MM.1S (cell line): ENCODE measurements at regions not wholly inside any gene's neighbourhood (a gene's known extent, or its start where the extent isn't known, plus 50 kb on each side); places are given as distances from the start of the nearest gene placed in this dataset.

ENCODE experiments used
- DNase-seq: peaks from one replicate; pipeline ENCODE4 v3.0.0-alpha.2; 2015
- H2AFZ ChIP-seq: fragments of 300-600 bp; sonication (generic); 2 replicates; pipeline ENCODE4 v1.6.0; 2016; ENCODE audit warnings: antibody characterized with exemption, low read length
- H3F3A ChIP-seq: fragments of 300-600 bp; sonication (generic); 2 replicates; pipeline ENCODE4 v1.6.1; 2016; ENCODE audit warnings: mild to moderate bottlenecking, antibody characterized with exemption, low read length, moderate library complexity, mixed read lengths; ENCODE audit not compliant: insufficient read depth
- H3K27ac ChIP-seq: fragments of 300-600 bp; sonication (generic); 2 replicates; pipeline ENCODE4 v1.5.1; 2016; ENCODE audit warnings: mild to moderate bottlenecking, low read length
- H3K27me3 ChIP-seq: fragments of 300-600 bp; sonication (generic); replicated peaks from 2 replicates; pipeline ENCODE4 v1.6.0; 2016; ENCODE audit warnings: low read length; ENCODE audit not compliant: insufficient read depth
- H3K36me3 ChIP-seq: fragments of 300-600 bp; sonication (generic); replicated peaks from 2 replicates; pipeline ENCODE4 v1.6.1; 2016; ENCODE audit warnings: mild to moderate bottlenecking, low read length, mixed read lengths; ENCODE audit not compliant: insufficient read depth
- H3K4me1 ChIP-seq: fragments of 300-600 bp; sonication (generic); 2 replicates; pipeline ENCODE4 v1.6.1; 2016; ENCODE audit warnings: low read length, mixed read lengths
- H3K4me2 ChIP-seq: fragments of 300-600 bp; sonication (generic); 2 replicates; pipeline ENCODE4 v1.6.0; 2016; ENCODE audit warnings: low read depth, low read length
- H3K4me3 ChIP-seq: fragments of 300-600 bp; sonication (generic); 2 replicates; pipeline ENCODE4 v1.5.1; 2016; ENCODE audit warnings: low read length, mixed read lengths
- H3K79me2 ChIP-seq: fragments of 300-600 bp; sonication (generic); 2 replicates; pipeline ENCODE4 v1.6.1; 2016; ENCODE audit warnings: mixed run types, low read length, mixed read lengths
- H3K9ac ChIP-seq: fragments of 300-600 bp; sonication (generic); 2 replicates; pipeline ENCODE4 v1.6.1; 2016; ENCODE audit warnings: low read length, mixed read lengths
- H3K9me2 ChIP-seq: fragments of 300-600 bp; sonication (generic); replicated peaks from 2 replicates; pipeline ENCODE4 v1.6.1; 2016; ENCODE audit warnings: mild to moderate bottlenecking, low read length, mixed read lengths; ENCODE audit not compliant: insufficient read depth
- H3K9me3 ChIP-seq: fragments of 300-600 bp; sonication (generic); replicated peaks from 2 replicates; pipeline ENCODE4 v1.6.1; 2016; ENCODE audit warnings: mild to moderate bottlenecking, low read length, mixed read lengths; ENCODE audit not compliant: insufficient read depth
- H4K20me1 ChIP-seq: fragments of 300-600 bp; sonication (generic); 2 replicates; pipeline ENCODE4 v1.6.1; 2016; ENCODE audit warnings: mild to moderate bottlenecking, low read length, moderate library complexity, mixed read lengths; ENCODE audit not compliant: insufficient read depth
- CTCF ChIP-seq: fragments of 300-600 bp; sonication (generic); IDR thresholded peaks from 2 replicates; pipeline ENCODE4 v1.5.1; 2016; ENCODE audit warnings: antibody characterized with exemption, low read length, mixed read lengths
- EZH2 ChIP-seq: fragments of 300-600 bp; sonication (generic); optimal IDR thresholded peaks from 2 replicates; pipeline ENCODE3; 2017; ENCODE audit warnings: low read depth, mild to moderate bottlenecking, antibody characterized with exemption, low read length, mixed read lengths
- EZH2phosphoT487 ChIP-seq: fragments of 300-600 bp; sonication (generic); IDR thresholded peaks from 2 replicates; pipeline ENCODE4 v1.6.1; 2018; ENCODE audit warnings: antibody characterized with exemption, low read length

- Histone ChIP-seq H3K9ac (no peak overlapping the region), H4K20me1 (no peaks in the 10 kb centered on the region), H3F3A (no peaks in the 10 kb centered on the region), H3K27me3 (no peaks in the 10 kb centered on the region), H2AFZ (no peak overlapping the region), H3K4me2 (no peak overlapping the region), H3K9me3 (no peaks in the 10 kb centered on the region), H3K9me2 (no peaks in the 10 kb centered on the region), H3K4me1 (no peaks in the 10 kb centered on the region), H3K4me3 (no peak overlapping the region), H3K79me2 (no peaks in the 10 kb centered on the region), H3K36me3 (no peaks in the 10 kb centered on the region), H3K27ac (no peak overlapping the region)
- TF ChIP-seq EZH2 (no peak), EZH2phosphoT487 (no peak), CTCF (no peak)
- no peak for DNase-seq
These were observed 406.5 kb upstream of the CDH5 start for GRCh38 chr16:65959983-65960382.

- TF ChIP-seq EZH2, result no peak
- TF ChIP-seq CTCF, result no peak
- TF ChIP-seq EZH2phosphoT487, result no peak
- Histone ChIP-seq H3K27me3 (no peaks in the 10 kb centered on the region), H3K27ac (no peak overlapping the region), H3K4me1 (no peaks in the 10 kb centered on the region), H3K9ac (no peak overlapping the region), H3K4me2 (no peak overlapping the region), H3K9me3 (no peaks in the 10 kb centered on the region), H2AFZ (no peak overlapping the region), H4K20me1 (no peaks in the 10 kb centered on the region), H3F3A (no peaks in the 10 kb centered on the region), H3K36me3 (no peaks in the 10 kb centered on the region), H3K4me3 (no peak overlapping the region), H3K9me2 (no peaks in the 10 kb centered on the region), H3K79me2 (no peaks in the 10 kb centered on the region)
- no peak for DNase-seq
These were observed 408.4 kb upstream of the CDH5 start for GRCh38 chr16:65958086-65958485.

GRCh38 chr16:65956100-65956499 is 410.4 kb upstream of the CDH5 start:
- Histone ChIP-seq H3F3A (no peaks in the 10 kb centered on the region), H3K9me2 (no peaks in the 10 kb centered on the region), H3K9ac (no peak overlapping the region), H3K4me3 (no peak overlapping the region), H3K4me1 (no peaks in the 10 kb centered on the region), H3K79me2 (no peaks in the 10 kb centered on the region), H2AFZ (no peak overlapping the region), H3K9me3 (no peaks in the 10 kb centered on the region), H3K27me3 (no peaks in the 10 kb centered on the region), H3K36me3 (no peaks in the 10 kb centered on the region), H3K27ac (no peak overlapping the region), H3K4me2 (no peak overlapping the region), H4K20me1 (no peaks in the 10 kb centered on the region)
- TF ChIP-seq CTCF, result no peak
- TF ChIP-seq EZH2, result no peak
- TF ChIP-seq EZH2phosphoT487, result no peak
- DNase-seq, result no peak
